PC-9 (cell line): ENCODE measurements at regions not wholly inside any gene's neighbourhood (a gene's known extent, or its start where the extent isn't known, plus 50 kb on each side); places are given as distances from the start of the nearest gene placed in this dataset.

Experiments
- BruUV-seq: library from RNA; stranded (reverse); fragments of 400-500 nt; replicated peaks from 2 replicates; lab custom pipeline; 2021; lab: Mats Ljungman, UMichigan
- CTCF ChIA-PET: fragments of 300-600 bp; sonication (Branson Sonifier 250); formaldehyde crosslinking; loops from one replicate; lab custom pipeline; 2022; ENCODE audit warnings: antibody characterized with exemption; lab: Charles Lee
- POLR2A ChIA-PET: fragments of 300-600 bp; sonication (Branson Sonifier 250); formaldehyde crosslinking; loops from one replicate; lab custom pipeline; 2022; ENCODE audit warnings: antibody characterized with exemption; ENCODE audit not compliant: unreplicated experiment; lab: Charles Lee
- DNase-seq, 2 experiments: peaks; one replicate each; pipeline versions ENCODE4 v3.0.0 to v3.0.0-alpha.2; 2015 to 2022; ENCODE audit warnings: mixed read lengths in 1 of 2
- H2AFZ ChIP-seq: fragments of 200-600 bp; sonication (generic); 2 replicates; pipeline ENCODE4 v1.8.1; 2017; ENCODE audit warnings: antibody characterized with exemption
- H3F3A ChIP-seq: fragments of 200-600 bp; sonication (generic); 2 replicates; pipeline ENCODE4 v1.8.1; 2017; ENCODE audit warnings: antibody characterized with exemption, mild to moderate bottlenecking, low read depth; ENCODE audit not compliant: insufficient read depth
- H3K27ac ChIP-seq: fragments of 200-600 bp; sonication (generic); 2 replicates; pipeline ENCODE4 v1.6.1; 2016; ENCODE audit warnings: mixed run types
- H3K27me3 ChIP-seq: fragments of 200-600 bp; sonication (generic); 2 replicates; pipeline ENCODE4 v1.6.1; 2016; ENCODE audit warnings: low read depth, mixed run types; ENCODE audit not compliant: insufficient read depth
- H3K36me3 ChIP-seq: fragments of 200-600 bp; sonication (generic); 2 replicates; pipeline ENCODE4 v1.6.1; 2016; ENCODE audit warnings: low read depth, mixed run types
- H3K4me1 ChIP-seq: fragments of 200-600 bp; sonication (generic); replicated peaks from 2 replicates; pipeline ENCODE4 v1.6.1; 2016; ENCODE audit warnings: mixed run types; ENCODE audit not compliant: insufficient read depth
- H3K4me2 ChIP-seq: fragments of 200-600 bp; sonication (generic); 2 replicates; pipeline ENCODE4 v1.6.1; 2017; ENCODE audit warnings: mixed run types
- H3K4me3 ChIP-seq: fragments of 200-600 bp; sonication (generic); 2 replicates; pipeline ENCODE4 v1.6.1; 2016; ENCODE audit warnings: mixed run types
- H3K79me2 ChIP-seq: fragments of 200-600 bp; sonication (generic); 2 replicates; pipeline ENCODE4 v1.6.1; 2017; ENCODE audit warnings: low read depth, mixed run types
- H3K9me2 ChIP-seq: fragments of 200-600 bp; sonication (generic); 2 replicates; pipeline ENCODE4 v1.8.1; 2017; ENCODE audit warnings: mild to moderate bottlenecking; ENCODE audit not compliant: insufficient read depth
- H3K9me3 ChIP-seq: fragments of 200-600 bp; sonication (generic); 2 replicates; pipeline ENCODE4 v1.8.1; 2016; ENCODE audit warnings: low read depth; ENCODE audit not compliant: insufficient read depth
- H4K20me1 ChIP-seq: fragments of 200-600 bp; sonication (generic); 2 replicates; pipeline ENCODE4 v1.8.1; 2017; ENCODE audit not compliant: insufficient read depth
- EZH2 ChIP-seq: fragments of 200-600 bp; sonication (generic); IDR thresholded peaks from 2 replicates; pipeline ENCODE4 v1.8.0; 2017; ENCODE audit warnings: antibody characterized with exemption, low read depth
- intact Hi-C: fragments of 100-400 bp; cut with micrococcal nuclease; formaldehyde crosslinking; loops from one replicate; pipeline ENCODE4 v1.10.0; 2022; ENCODE audit not compliant: unreplicated experiment
- TF ChIP-seq, protein P1 (sequence below): fragments of 200-600 bp; sonication (generic); conservative IDR thresholded peaks from 2 replicates; pipeline ENCODE4 v1.6.1; 2017; ENCODE audit warnings: mixed run types, antibody characterized with exemption, mild to moderate bottlenecking, moderate library complexity

GRCh38 chr1:103307751-103308150 lies 199.4 kb upstream of the COL11A1 start:
- intact Hi-C loops: no loop called here
- Histone ChIP-seq H3K4me2 (no peak overlapping the region), H3F3A (no peaks in the 10 kb centered on the region), H3K27me3 (no peaks in the 10 kb centered on the region), H3K27ac (no peak overlapping the region), H3K4me3 (no peak overlapping the region), H3K9me3 (no peaks in the 10 kb centered on the region), H2AFZ (no peak overlapping the region), H4K20me1 (no peaks in the 10 kb centered on the region), H3K4me1 (no peaks in the 10 kb centered on the region), H3K79me2 (no peaks in the 10 kb centered on the region), H3K9me2 (no peaks in the 10 kb centered on the region; the same call in 1 of the 2 replicates), H3K36me3 (no peaks in the 10 kb centered on the region)
- BruUV-seq: no TSS peak
- ChIA-PET CTCF (no interaction called here), POLR2A (no interaction called here)
- DNase-seq: no peak
- TF ChIP-seq EZH2: no peak
- TF ChIP-seq, protein P1, sequence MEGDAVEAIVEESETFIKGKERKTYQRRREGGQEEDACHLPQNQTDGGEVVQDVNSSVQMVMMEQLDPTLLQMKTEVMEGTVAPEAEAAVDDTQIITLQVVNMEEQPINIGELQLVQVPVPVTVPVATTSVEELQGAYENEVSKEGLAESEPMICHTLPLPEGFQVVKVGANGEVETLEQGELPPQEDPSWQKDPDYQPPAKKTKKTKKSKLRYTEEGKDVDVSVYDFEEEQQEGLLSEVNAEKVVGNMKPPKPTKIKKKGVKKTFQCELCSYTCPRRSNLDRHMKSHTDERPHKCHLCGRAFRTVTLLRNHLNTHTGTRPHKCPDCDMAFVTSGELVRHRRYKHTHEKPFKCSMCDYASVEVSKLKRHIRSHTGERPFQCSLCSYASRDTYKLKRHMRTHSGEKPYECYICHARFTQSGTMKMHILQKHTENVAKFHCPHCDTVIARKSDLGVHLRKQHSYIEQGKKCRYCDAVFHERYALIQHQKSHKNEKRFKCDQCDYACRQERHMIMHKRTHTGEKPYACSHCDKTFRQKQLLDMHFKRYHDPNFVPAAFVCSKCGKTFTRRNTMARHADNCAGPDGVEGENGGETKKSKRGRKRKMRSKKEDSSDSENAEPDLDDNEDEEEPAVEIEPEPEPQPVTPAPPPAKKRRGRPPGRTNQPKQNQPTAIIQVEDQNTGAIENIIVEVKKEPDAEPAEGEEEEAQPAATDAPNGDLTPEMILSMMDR: no peak

- H3K4me2 ChIP-seq: no peak overlapping the region
- H2AFZ ChIP-seq: no peak overlapping the region
- BruUV-seq: no TSS peak
- no peaks in the 10 kb centered on the region for H3K79me2 ChIP-seq
- ChIA-PET POLR2A (no interaction called here), CTCF (no interaction called here)
- no peaks in the 10 kb centered on the region for H3K27me3 ChIP-seq
- H3K9me3 ChIP-seq: no peaks in the 10 kb centered on the region
- TF ChIP-seq EZH2: no peak
- TF ChIP-seq, protein P1: no peak
- H3K36me3 ChIP-seq: no peaks in the 10 kb centered on the region
- no peaks in the 10 kb centered on the region for H3K9me2 ChIP-seq
- H4K20me1 ChIP-seq: no peaks in the 10 kb centered on the region
- H3K27ac ChIP-seq: no peak overlapping the region
- no peaks in the 10 kb centered on the region for H3F3A ChIP-seq
- H3K4me3 ChIP-seq: no peak overlapping the region
- DNase-seq: no peak
- H3K4me1 ChIP-seq: no peaks in the 10 kb centered on the region
- intact Hi-C loops: no loop called here
These were observed 175.7 kb upstream of the COL11A1 start for GRCh38 chr1:103283841-103284669.

GRCh38 chr1:103283371-103283770 lies 175.0 kb upstream of the COL11A1 start:
- no peak overlapping the region for H3K4me3 ChIP-seq
- no peak for TF ChIP-seq EZH2
- TF ChIP-seq, protein P1: no peak
- no peaks in the 10 kb centered on the region for H3K9me2 ChIP-seq
- no peaks in the 10 kb centered on the region for H3K9me3 ChIP-seq
- BruUV-seq: no TSS peak
- no peaks in the 10 kb centered on the region for H3K27me3 ChIP-seq
- H2AFZ ChIP-seq: no peak overlapping the region
- H3K27ac ChIP-seq: no peak overlapping the region
- CTCF ChIA-PET: no interaction called here
- no peaks in the 10 kb centered on the region for H3K4me1 ChIP-seq
- H4K20me1 ChIP-seq: no peaks in the 10 kb centered on the region
- no peaks in the 10 kb centered on the region for H3K36me3 ChIP-seq
- POLR2A ChIA-PET: no interaction called here
- DNase-seq: no peak
- intact Hi-C loops: no loop called here
- H3F3A ChIP-seq: no peaks in the 10 kb centered on the region
- no peak overlapping the region for H3K4me2 ChIP-seq
- H3K79me2 ChIP-seq: no peaks in the 10 kb centered on the region
